ENCODE measurements at regions not wholly inside any gene's neighbourhood (a gene's known extent, or its start where the extent isn't known, plus 50 kb on each side); places are given as distances from the start of the nearest gene placed in this dataset.

GRCh38 chr7:86326847-86327246, 316.9 kb upstream of the GRM3 start:
- H3K36me3 Mint-ChIP-seq (ENCODE audit: low read depth): no peaks in the 10 kb centered on the region

GRCh38 chr7:86320889-86321288, 322.8 kb upstream of the GRM3 start:
- ChIA-PET CTCF (no interaction called here), POLR2A (no interaction called here)
- H3K36me3 Mint-ChIP-seq (ENCODE audit: low read depth): no peaks in the 10 kb centered on the region
- no peak overlapping the region for H3K4me3 Mint-ChIP-seq
- no peaks in the 10 kb centered on the region for H3K4me1 Mint-ChIP-seq
- H3K9me3 Mint-ChIP-seq: no peaks in the 10 kb centered on the region
- H3K27me3 Mint-ChIP-seq: no peaks in the 10 kb centered on the region
- no peak for DNase-seq
- H3K27ac Mint-ChIP-seq: no peak overlapping the region

More at GRCh38 chr7:86326847-86327246, 316.9 kb upstream of the GRM3 start:
- ChIA-PET CTCF (no interaction called here), POLR2A (no interaction called here)
- Mint-ChIP-seq H3K9me3 (peaks cover 2% of the 10 kb centered on the region), H3K4me1 (no peaks in the 10 kb centered on the region), H3K27me3 (no peaks in the 10 kb centered on the region), H3K4me3 (no peak overlapping the region), H3K27ac (no peak overlapping the region)
- no peak for DNase-seq

- H3K27ac Mint-ChIP-seq: no peak overlapping the region
- no peak for DNase-seq
- no peak overlapping the region for H3K4me3 Mint-ChIP-seq
- POLR2A ChIA-PET: no interaction called here
- H3K9me3 Mint-ChIP-seq: no peaks in the 10 kb centered on the region
- H3K36me3 Mint-ChIP-seq (ENCODE audit: low read depth): no peaks in the 10 kb centered on the region
- no peaks in the 10 kb centered on the region for H3K27me3 Mint-ChIP-seq
- CTCF ChIA-PET: no interaction called here
- H3K4me1 Mint-ChIP-seq: no peaks in the 10 kb centered on the region
Measured at GRCh38 chr7:86320341-86320740, 323.4 kb upstream of the GRM3 start.

GRCh38 chr7:86313842-86314241, 329.9 kb upstream of the GRM3 start:
- ChIA-PET POLR2A (no interaction called here), CTCF (no interaction called here)
- DNase-seq: no peak
- Mint-ChIP-seq H3K9me3 (no peaks in the 10 kb centered on the region), H3K4me1 (no peaks in the 10 kb centered on the region), H3K27ac (no peak overlapping the region), H3K4me3 (no peak overlapping the region), H3K27me3 (no peaks in the 10 kb centered on the region), H3K36me3 (ENCODE audit: low read depth) (no peaks in the 10 kb centered on the region)

GRCh38 chr7:86301301-86301700, 342.4 kb upstream of the GRM3 start:
- no peaks in the 10 kb centered on the region for H3K4me1 Mint-ChIP-seq
- no peaks in the 10 kb centered on the region for H3K9me3 Mint-ChIP-seq
- CTCF ChIA-PET: no interaction called here
- H3K4me3 Mint-ChIP-seq: no peak overlapping the region
- no peaks in the 10 kb centered on the region for H3K27me3 Mint-ChIP-seq
- H3K36me3 Mint-ChIP-seq (ENCODE audit: low read depth): no peaks in the 10 kb centered on the region
- DNase-seq: no peak
- POLR2A ChIA-PET: no interaction called here
- H3K27ac Mint-ChIP-seq: no peak overlapping the region

GRCh38 chr7:86295526-86295925, 348.2 kb upstream of the GRM3 start:
- ChIA-PET POLR2A (no interaction called here), CTCF (no interaction called here)
- Mint-ChIP-seq H3K4me1 (no peaks in the 10 kb centered on the region), H3K27me3 (no peaks in the 10 kb centered on the region), H3K36me3 (ENCODE audit: low read depth) (no peaks in the 10 kb centered on the region), H3K9me3 (no peaks in the 10 kb centered on the region), H3K27ac (no peak overlapping the region), H3K4me3 (no peak overlapping the region)
- no peak for DNase-seq

- Mint-ChIP-seq H3K4me3 (no peak overlapping the region), H3K36me3 (ENCODE audit: low read depth) (no peaks in the 10 kb centered on the region), H3K9me3 (peaks cover 7% of the 10 kb centered on the region), H3K4me1 (no peaks in the 10 kb centered on the region), H3K27ac (no peak overlapping the region), H3K27me3 (no peaks in the 10 kb centered on the region)
- CTCF ChIA-PET: no interaction called here
- no peak for DNase-seq
- POLR2A ChIA-PET: no interaction called here
Measured at GRCh38 chr7:86282014-86282682, 361.6 kb upstream of the GRM3 start.

- H3K4me1 Mint-ChIP-seq: no peaks in the 10 kb centered on the region
Measured at GRCh38 chr7:86280150-86280549, 363.6 kb upstream of the GRM3 start.

GRCh38 chr7:86262781-86263180, 380.9 kb upstream of the GRM3 start:
- Mint-ChIP-seq H3K9me3 (peaks cover 6% of the 10 kb centered on the region), H3K36me3 (ENCODE audit: low read depth) (no peaks in the 10 kb centered on the region), H3K4me3 (no peak overlapping the region), H3K4me1 (no peaks in the 10 kb centered on the region), H3K27me3 (no peaks in the 10 kb centered on the region), H3K27ac (no peak overlapping the region)
- no peak for DNase-seq
- ChIA-PET POLR2A (no interaction called here), CTCF (no interaction called here)

More at GRCh38 chr7:86280150-86280549, 363.6 kb upstream of the GRM3 start:
- H3K36me3 Mint-ChIP-seq (ENCODE audit: low read depth): no peaks in the 10 kb centered on the region
- H3K27ac Mint-ChIP-seq: no peak overlapping the region
- ChIA-PET POLR2A (no interaction called here), CTCF (no interaction called here)
- no peak for DNase-seq
- H3K27me3 Mint-ChIP-seq: no peaks in the 10 kb centered on the region
- H3K4me3 Mint-ChIP-seq: no peak overlapping the region
- peaks cover 12% of the 10 kb centered on the region for H3K9me3 Mint-ChIP-seq

- H3K4me1 Mint-ChIP-seq: no peaks in the 10 kb centered on the region
- DNase-seq: no peak
- CTCF ChIA-PET: no interaction called here
- H3K27ac Mint-ChIP-seq: no peak overlapping the region
- H3K9me3 Mint-ChIP-seq: peaks cover 3% of the 10 kb centered on the region
- H3K4me3 Mint-ChIP-seq: no peak overlapping the region
- POLR2A ChIA-PET: no interaction called here
- no peaks in the 10 kb centered on the region for H3K36me3 Mint-ChIP-seq (ENCODE audit: low read depth)
- no peaks in the 10 kb centered on the region for H3K27me3 Mint-ChIP-seq
Measured at GRCh38 chr7:86257894-86258293, 385.8 kb upstream of the GRM3 start.

- H3K36me3 Mint-ChIP-seq (ENCODE audit: low read depth): no peaks in the 10 kb centered on the region
- no peak overlapping the region for H3K4me3 Mint-ChIP-seq
- POLR2A ChIA-PET: no interaction called here
- CTCF ChIA-PET: no interaction called here
- no peaks in the 10 kb centered on the region for H3K4me1 Mint-ChIP-seq
- H3K27me3 Mint-ChIP-seq: no peaks in the 10 kb centered on the region
- H3K27ac Mint-ChIP-seq: no peak overlapping the region
- H3K9me3 Mint-ChIP-seq: peaks cover 3% of the 10 kb centered on the region
- DNase-seq: no peak
Measured at GRCh38 chr7:86252406-86252805, 391.3 kb upstream of the GRM3 start.

- ChIA-PET POLR2A (no interaction called here), CTCF (no interaction called here)
- Mint-ChIP-seq H3K36me3 (ENCODE audit: low read depth) (no peaks in the 10 kb centered on the region), H3K27me3 (no peaks in the 10 kb centered on the region), H3K4me1 (no peaks in the 10 kb centered on the region), H3K9me3 (peaks cover 5% of the 10 kb centered on the region), H3K4me3 (no peak overlapping the region), H3K27ac (no peak overlapping the region)
- DNase-seq: no peak
Measured at GRCh38 chr7:86248977-86249376, 394.7 kb upstream of the GRM3 start.

- H3K36me3 Mint-ChIP-seq (ENCODE audit: low read depth): no peaks in the 10 kb centered on the region
- no peaks in the 10 kb centered on the region for H3K4me1 Mint-ChIP-seq
- H3K27me3 Mint-ChIP-seq: no peaks in the 10 kb centered on the region
- peaks cover 3% of the 10 kb centered on the region for H3K9me3 Mint-ChIP-seq
- CTCF ChIA-PET: no interaction called here
- H3K27ac Mint-ChIP-seq: no peak overlapping the region
- H3K4me3 Mint-ChIP-seq: no peak overlapping the region
- POLR2A ChIA-PET: no interaction called here
- no peak for DNase-seq
Measured at GRCh38 chr7:86243171-86243570, 400.5 kb upstream of the GRM3 start.

GRCh38 chr7:86226191-86226590, 417.5 kb upstream of the GRM3 start:
- Mint-ChIP-seq H3K9me3 (peaks cover 19% of the 10 kb centered on the region), H3K4me1 (no peaks in the 10 kb centered on the region), H3K27ac (no peak overlapping the region), H3K27me3 (no peaks in the 10 kb centered on the region), H3K36me3 (ENCODE audit: low read depth) (no peaks in the 10 kb centered on the region), H3K4me3 (no peak overlapping the region)
- ChIA-PET POLR2A (no interaction called here), CTCF (no interaction called here)
- DNase-seq: no peak

Data from activated CD4-positive, alpha-beta T cell treated with anti-CD3 and anti-CD28 coated beads, Interleukin-2, amount 10 ng/mL, durations not matched to agents 7 days and 5 days (primary cell).